HG03520 (cell line): ENCODE measurements at regions not wholly inside any gene's neighbourhood (a gene's known extent, or its start where the extent isn't known, plus 50 kb on each side); places are given as distances from the start of the nearest gene placed in this dataset.
A peak's percentile ranks its signal among the peaks of the same experiment; 100 is the strongest.

ENCODE experiments used
- ATAC-seq: cut with Tn5 transposase; IDR thresholded peaks from one replicate; pipeline ENCODE4 v1.9.1; 2021; ENCODE audit warnings: mild to moderate bottlenecking, moderate library complexity; ENCODE audit not compliant: unreplicated experiment

DNA sequence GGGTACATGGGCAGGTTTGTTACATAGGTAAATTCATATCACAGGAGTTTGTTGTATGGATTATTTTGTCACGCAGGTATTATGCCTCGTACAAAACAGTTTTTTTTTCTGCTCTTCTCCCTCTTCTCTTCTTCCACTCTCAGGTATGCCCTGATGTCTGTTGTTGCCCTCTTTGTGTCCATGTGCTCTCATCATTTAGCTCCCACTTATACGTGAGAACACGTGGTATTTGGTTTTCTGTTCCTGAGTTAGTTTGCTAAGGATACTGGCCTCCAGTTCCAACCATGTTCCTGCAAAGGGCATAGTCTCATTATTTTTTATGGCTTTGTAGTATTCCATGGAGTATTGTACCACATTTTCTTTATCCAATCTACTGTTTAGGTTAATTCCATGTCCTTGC is 65.7 kb downstream of the UNC5CL start:
- no peak for ATAC-seq

GRCh38 chr6:40972814-40973213 is 66.2 kb downstream of the UNC5CL start:
- ATAC-seq = no peak

GRCh38 chr6:40972190-40972589 is 66.8 kb downstream of the UNC5CL start:
- ATAC-seq = no peak

DNA sequence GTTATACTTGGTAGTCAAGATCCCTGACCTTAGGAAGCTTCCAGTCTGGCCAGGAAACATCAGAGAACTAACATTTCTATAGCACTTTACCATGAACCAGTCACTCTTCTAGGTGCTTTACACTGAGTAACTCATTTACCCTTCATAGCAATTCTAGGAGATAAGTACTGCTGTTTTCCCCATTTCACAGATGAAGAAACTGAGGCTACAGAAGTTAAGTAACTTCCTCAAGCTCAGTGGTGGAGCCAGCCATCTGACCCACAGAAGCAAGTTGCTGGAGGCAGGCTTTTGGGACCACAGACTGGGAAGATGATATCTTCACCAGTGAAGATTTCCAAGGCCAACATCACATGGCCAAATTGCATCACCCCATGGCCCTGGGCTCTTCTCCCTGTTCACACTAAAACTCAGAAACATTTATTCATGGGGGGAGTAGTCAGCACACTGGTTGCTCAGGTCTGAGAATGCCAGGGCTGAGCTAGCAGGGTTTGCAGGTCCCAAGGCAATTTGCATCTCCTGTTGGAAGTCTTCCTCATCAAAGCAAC is 70.3 kb downstream of the UNC5CL start:
- no peak for ATAC-seq

- ATAC-seq = no peak
Observed at GRCh38 chr6:40966860-40967259, 72.2 kb downstream of the UNC5CL start.

DNA sequence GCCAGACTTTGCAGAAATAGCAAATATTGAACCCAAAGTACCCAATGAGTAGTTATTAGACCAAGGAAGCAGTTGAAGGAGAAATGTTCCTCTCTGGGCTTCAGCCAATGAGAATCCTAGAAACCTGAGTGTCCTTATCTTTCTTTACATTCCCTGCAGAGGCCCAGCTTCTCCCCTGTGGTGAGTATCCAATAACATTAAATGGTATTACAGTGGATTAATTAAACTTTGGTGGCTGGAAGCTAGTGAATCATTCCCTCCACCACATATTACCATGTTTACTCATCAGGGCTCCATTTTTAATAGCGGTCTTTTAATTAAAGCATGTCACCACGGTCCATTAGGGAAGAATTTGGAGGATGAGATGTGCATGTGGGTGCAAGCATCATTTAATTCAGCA is 74.0 kb downstream of the UNC5CL start:
- no peak for ATAC-seq

GRCh38 chr6:40963019-40963418 is 76.0 kb downstream of the UNC5CL start:
- ATAC-seq = no peak

- peak; percentile 55 for ATAC-seq
Observed at GRCh38 chr6:40962241-40962640, 76.8 kb downstream of the UNC5CL start.

GRCh38 chr6:40961831-40962230 is 77.2 kb downstream of the UNC5CL start:
- no peak for ATAC-seq

- no peak for ATAC-seq
Observed at GRCh38 chr6:40960742-40961430, 78.1 kb downstream of the UNC5CL start.

DNA sequence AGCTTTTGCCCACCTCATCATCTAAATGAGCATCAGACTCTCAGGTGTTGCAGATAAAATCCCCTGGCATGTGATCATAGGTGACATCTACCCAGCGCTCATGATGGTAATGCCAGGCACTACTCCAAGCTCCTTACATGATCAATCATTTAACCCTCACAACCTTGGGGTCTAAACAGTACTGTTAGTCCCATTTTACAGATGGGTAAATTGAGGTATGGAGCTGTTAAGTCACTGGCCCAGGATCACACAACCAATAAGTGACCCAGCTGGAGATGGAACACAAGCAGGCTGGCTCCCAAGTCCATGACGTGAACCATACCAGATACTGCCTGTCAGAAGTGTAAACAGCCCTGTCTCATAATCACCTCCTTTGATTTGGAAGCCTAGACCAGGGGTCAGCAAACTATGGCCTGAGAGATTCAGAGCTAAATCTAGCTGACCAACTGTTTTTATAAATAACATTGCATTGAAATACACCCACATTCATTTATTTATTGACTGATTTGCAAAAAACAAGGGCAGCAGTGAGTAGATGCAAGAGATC is 79.2 kb downstream of the UNC5CL start:
- no peak for ATAC-seq

GRCh38 chr6:40958738-40959137 is 80.3 kb downstream of the UNC5CL start:
- ATAC-seq = no peak

- ATAC-seq = no peak
Observed at GRCh38 chr6:40957616-40958492, 81.2 kb downstream of the UNC5CL start.

- no peak for ATAC-seq
Observed at GRCh38 chr6:40956936-40957335, 82.1 kb downstream of the UNC5CL start.

GRCh38 chr6:40955178-40955545 is 83.9 kb downstream of the UNC5CL start:
- no peak for ATAC-seq

- no peak for ATAC-seq
Observed at GRCh38 chr6:40954446-40955177, 84.4 kb downstream of the UNC5CL start.

- no peak for ATAC-seq
Observed at GRCh38 chr6:40953486-40953885, 85.5 kb downstream of the UNC5CL start.

- ATAC-seq = no peak
Observed at GRCh38 chr6:40950986-40951698, 87.9 kb downstream of the UNC5CL start.

- ATAC-seq = no peak
Observed at GRCh38 chr6:40948570-40948969, 90.5 kb downstream of the UNC5CL start.

- ATAC-seq = no peak
Observed at GRCh38 chr6:40947876-40948526, 91.0 kb downstream of the UNC5CL start.
